HCT116 (cell line): ENCODE measurements at regions not wholly inside any gene's neighbourhood (a gene's known extent, or its start where the extent isn't known, plus 50 kb on each side); places are given as distances from the start of the nearest gene placed in this dataset.

Experiments
- ATAC-seq: fragments of 200-7000 bp; cut with Tn5 transposase; 2 replicates; pipeline ENCODE4 v1.9.1; 2020; ENCODE audit warnings: mild to moderate bottlenecking, moderate library complexity
- BruUV-seq: library from RNA; stranded (reverse); fragments of 400-500 nt; replicated peaks from 2 replicates; lab custom pipeline; 2021; lab: Mats Ljungman, UMichigan
- CTCF ChIA-PET: fragments of 300-600 bp; sonication (Branson Sonifier 250); formaldehyde crosslinking; loops from one replicate; lab custom pipeline; 2021; ENCODE audit warnings: antibody characterized with exemption; lab: Charles Lee
- POLR2A ChIA-PET: fragments of 300-600, 350-600 bp; sonication (Branson Sonifier 250); formaldehyde crosslinking; loops from one replicate; lab custom pipeline; 2021; ENCODE audit warnings: antibody characterized with exemption; lab: Charles Lee
- RAD21 ChIA-PET, 2 experiments: fragments of 300-600 bp; sonication (Branson Sonifier 250); formaldehyde crosslinking; loops; one replicate each; lab custom pipeline; 2023; ENCODE audit warnings: low total read pairs in 2 of 2; ENCODE audit not compliant: uncharacterized antibody in 2 of 2, unreplicated experiment in 2 of 2, low non-redundant PET in 1 of 2; lab: Charles Lee
- DNase-seq: peaks from one replicate; pipeline ENCODE4 v3.0.0-alpha.2; 2010; ENCODE audit warnings: low read depth, low spot score
- H2AFZ ChIP-seq: fragments of 200-600 bp; shearing (Covaris generic), sonication (generic); 2 replicates; pipeline ENCODE4 v1.6.1; 2017; ENCODE audit warnings: low read depth, mixed run types, mixed read lengths, antibody characterized with exemption, low read length; ENCODE audit not compliant: poor library complexity, severe bottlenecking
- H3K27ac ChIP-seq: 2 replicates; pipeline ENCODE4 v1.5.1; 2012; ENCODE audit warnings: low read depth, low read length
- H3K27me3 ChIP-seq: fragments of 200-600 bp; sonication (generic); 2 replicates; pipeline ENCODE4 v1.6.1; 2016; ENCODE audit warnings: mixed run types, low read length, mixed read lengths; ENCODE audit not compliant: insufficient read depth
- H3K36me3 ChIP-seq, 2 experiments: fragments of 200-500 bp in 1 of 2; fragments of 200-600 bp in 1 of 2; sonication (Bioruptor generic) in 1 of 2; sonication (generic) in 1 of 2; 2 replicates each; pipeline versions ENCODE4 v1.5.1 to v1.6.1; 2014 to 2016; ENCODE audit warnings: low read length in 2 of 2, inconsistent platforms in 1 of 2, mixed read lengths in 1 of 2, mixed run types in 1 of 2; ENCODE audit not compliant: insufficient read depth in 2 of 2, control insufficient read depth in 1 of 2
- H3K4me1 ChIP-seq, 2 experiments: fragments of 200-600 bp in 1 of 2; sonication (generic) in 1 of 2; 2 replicates each; pipeline versions ENCODE4 v1.5.1 to v1.6.1; 2012 to 2017; ENCODE audit warnings: low read length in 2 of 2, inconsistent platforms in 1 of 2, mild to moderate bottlenecking in 1 of 2, mixed read lengths in 1 of 2, mixed run types in 1 of 2, moderate library complexity in 1 of 2; ENCODE audit not compliant: insufficient read depth in 2 of 2, control insufficient read depth in 1 of 2
- H3K4me2 ChIP-seq: fragments of 200-600 bp; sonication (generic); 2 replicates; pipeline ENCODE4 v1.6.1; 2017; ENCODE audit warnings: mixed run types, low read length, mixed read lengths
- H3K4me3 ChIP-seq, 2 experiments: fragments of 200-600 bp in 1 of 2; sonication (generic) in 1 of 2; replicated peaks in 1 of 2; 2 replicates each; pipeline ENCODE4 v1.5.1; 2011 to 2016; ENCODE audit warnings: low read length in 2 of 2, control low read depth in 1 of 2, low read depth in 1 of 2, mild to moderate bottlenecking in 1 of 2, mixed read lengths in 1 of 2, mixed run types in 1 of 2
- H3K79me2 ChIP-seq: fragments of 200-600 bp; sonication (generic); 2 replicates; pipeline ENCODE4 v1.6.1; 2017; ENCODE audit warnings: mild to moderate bottlenecking, mixed run types, low read length, moderate library complexity, mixed read lengths; ENCODE audit not compliant: insufficient read depth
- H3K9ac ChIP-seq: fragments of 200-600 bp; sonication (generic); 2 replicates; pipeline ENCODE4 v1.6.1; 2016; ENCODE audit warnings: low read length, mixed read lengths
- H3K9me2 ChIP-seq: fragments of 200-600 bp; sonication (generic), shearing (Covaris generic); 2 replicates; pipeline ENCODE4 v1.6.1; 2017; ENCODE audit warnings: mixed run types, mild to moderate bottlenecking, moderate library complexity; ENCODE audit not compliant: insufficient read depth
- H3K9me3 ChIP-seq, 2 experiments: fragments of 200-500 bp in 1 of 2; fragments of 200-600 bp in 1 of 2; sonication (Bioruptor generic) in 1 of 2; sonication (generic) in 1 of 2; 2 replicates each; pipeline ENCODE4 v1.6.1; 2014 to 2017; ENCODE audit warnings: low read length in 2 of 2, mixed read lengths in 2 of 2, inconsistent platforms in 1 of 2, low read depth in 1 of 2, mild to moderate bottlenecking in 1 of 2, mixed run types in 1 of 2, moderate library complexity in 1 of 2; ENCODE audit not compliant: control insufficient read depth in 1 of 2, insufficient read depth in 1 of 2
- H4K20me1 ChIP-seq: fragments of 200-600 bp; sonication (generic), shearing (Covaris generic); 2 replicates; pipeline ENCODE4 v1.6.1; 2017; ENCODE audit warnings: mixed run types, mild to moderate bottlenecking, moderate library complexity; ENCODE audit not compliant: insufficient read depth
- CBX3 ChIP-seq: IDR thresholded peaks from 2 replicates; pipeline ENCODE4 v1.6.1; 2012; ENCODE audit warnings: low read depth
- CEBPB ChIP-seq: IDR thresholded peaks from 2 replicates; pipeline ENCODE4 v1.6.1; 2012; ENCODE audit warnings: low read depth
- CTCF ChIP-seq, 3 experiments: fragments of 200-600 bp in 1 of 3; sonication (generic) in 1 of 3; IDR thresholded peaks in 2 of 3; conservative IDR thresholded peaks in 1 of 3; 2 replicates each; pipeline ENCODE4 v1.5.1; 2012 to 2017; ENCODE audit warnings: low read depth in 2 of 3, low read length in 2 of 3, antibody characterized with exemption in 1 of 3, borderline replicate concordance in 1 of 3, control low read depth in 1 of 3, mild to moderate bottlenecking in 1 of 3, mixed read lengths in 1 of 3, mixed run types in 1 of 3, moderate library complexity in 1 of 3; ENCODE audit not compliant: insufficient read depth in 1 of 3
- EGR1 ChIP-seq: IDR thresholded peaks from 2 replicates; pipeline ENCODE4 v1.6.1; 2012; ENCODE audit warnings: low read depth
- FOSL1 ChIP-seq: IDR thresholded peaks from 2 replicates; pipeline ENCODE4 v1.6.1; 2012; ENCODE audit warnings: low read depth
- JUND ChIP-seq: IDR thresholded peaks from 2 replicates; pipeline ENCODE4 v1.6.1; 2012
- MAX ChIP-seq: IDR thresholded peaks from 2 replicates; pipeline ENCODE4 v1.6.1; 2012
- POLR2A ChIP-seq: IDR thresholded peaks from 2 replicates; pipeline ENCODE4 v1.7.0; 2011; ENCODE audit warnings: borderline replicate concordance; ENCODE audit not compliant: insufficient read depth, insufficient read length; ENCODE audit errors: extremely low read depth
- POLR2AphosphoS5 ChIP-seq: IDR thresholded peaks from 2 replicates; pipeline ENCODE4 v1.6.1; 2011; ENCODE audit warnings: mild to moderate bottlenecking, low read depth, low read length, moderate library complexity
- REST ChIP-seq: IDR thresholded peaks from 2 replicates; pipeline ENCODE4 v1.6.1; 2012; ENCODE audit warnings: low read depth
- SRF ChIP-seq: IDR thresholded peaks from 2 replicates; pipeline ENCODE4 v1.6.1; 2012; ENCODE audit warnings: low read depth
- TCF7L2 ChIP-seq: IDR thresholded peaks from 2 replicates; pipeline ENCODE4 v1.7.0; 2011; ENCODE audit warnings: borderline replicate concordance, inconsistent platforms; ENCODE audit not compliant: insufficient read depth, insufficient read length; ENCODE audit errors: extremely low read depth
- ZNF274 ChIP-seq: fragments of 200-500 bp; sonication (Bioruptor generic); IDR thresholded peaks from 2 replicates; pipeline ENCODE4 v1.6.1; 2014; ENCODE audit warnings: mild to moderate bottlenecking, low read depth, low read length, inconsistent platforms
- intact Hi-C: fragments of 100-400 bp; cut with micrococcal nuclease; formaldehyde crosslinking; loops from 2 replicates; pipeline ENCODE4 v1.10.0; 2022
- TF ChIP-seq, protein P1 (sequence below): IDR thresholded peaks from 2 replicates; pipeline ENCODE4 v1.6.1; 2012

DNA sequence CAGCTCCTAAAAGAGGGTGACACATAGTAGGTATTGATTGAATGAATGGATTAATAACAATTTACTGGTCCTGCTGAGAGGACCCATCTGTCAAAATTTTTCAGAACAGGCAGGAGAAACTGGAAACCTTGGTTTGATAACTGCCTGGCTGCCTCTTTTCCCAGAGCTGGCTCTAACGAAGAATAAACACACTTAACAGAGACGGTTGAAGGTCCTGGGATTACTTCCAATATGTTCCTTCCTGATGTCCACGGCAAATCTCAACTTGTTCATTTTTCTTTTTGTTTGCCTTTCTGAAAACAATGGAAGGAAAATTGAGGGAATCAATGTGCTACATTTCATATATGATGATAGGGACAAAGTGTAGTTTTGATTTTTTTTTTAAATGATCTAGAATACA, 76.5 kb upstream of the SYT13 start:
- ChIA-PET RAD21 (no interaction called here), POLR2A (no interaction called here), CTCF (interaction anchor here (1.0 kb wide), 1 partner anchor 9 kb away, joined by 3 read pairs; no protein-coding TSS in a partner anchor)
- Histone ChIP-seq H3K27me3 (peaks cover 56% of the 10 kb centered on the region; the same call in 1 of the 2 replicates), H2AFZ (no peak overlapping the region), H3K9ac (no peak overlapping the region), H3K9me3 (no peaks in the 10 kb centered on the region), H3K27ac (no peak overlapping the region), H3K4me2 (no peak overlapping the region), H4K20me1 (no peaks in the 10 kb centered on the region), H3K4me1 (no peaks in the 10 kb centered on the region), H3K36me3 (no peaks in the 10 kb centered on the region), H3K9me2 (no peaks in the 10 kb centered on the region), H3K79me2 (no peaks in the 10 kb centered on the region), H3K4me3 (no peak overlapping the region)
- no peak for DNase-seq
- ATAC-seq: no peak
- intact Hi-C loops: no loop called here
- BruUV-seq: no TSS peak
- TF ChIP-seq, protein P1, sequence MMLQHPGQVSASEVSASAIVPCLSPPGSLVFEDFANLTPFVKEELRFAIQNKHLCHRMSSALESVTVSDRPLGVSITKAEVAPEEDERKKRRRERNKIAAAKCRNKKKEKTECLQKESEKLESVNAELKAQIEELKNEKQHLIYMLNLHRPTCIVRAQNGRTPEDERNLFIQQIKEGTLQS: no peak
- TF ChIP-seq CBX3 (no peak), SRF (no peak), REST (no peak), EGR1 (no peak), POLR2AphosphoS5 (no peak), CEBPB (no peak)

- TF ChIP-seq POLR2A (no peak), ZNF274 (no peak), CTCF (IDR thresholded peaks at IDR 0.05 in 2 of 3, conservative IDR thresholded peaks at IDR 0.05 in 1 of 3; ENCODE audit: borderline replicate concordance in 1 of 3, insufficient read depth in 1 of 3, low read depth in 2 of 3, low read length in 2 of 3) (no peak), TCF7L2 (no peak), FOSL1 (no peak), JUND (no peak), MAX (no peak), SRF (no peak)
- H3K9me3 ChIP-seq: no peaks in the 10 kb centered on the region
These were observed 75.4 kb upstream of the SYT13 start for GRCh38 chr11:45361551-45361950.

More at GRCh38 chr11:45361551-45361950, 75.4 kb upstream of the SYT13 start:
- ATAC-seq (no peak), DNase-seq (no peak)
- ChIA-PET POLR2A (no interaction called here), RAD21 (no interaction called here), CTCF (interaction anchor here (0.9 to 2.5 kb wide), 3 partner anchors 9 to 410 kb away, joined by 7 to 13 read pairs (median 9); no protein-coding TSS in a partner anchor)
- Histone ChIP-seq H2AFZ (no peak overlapping the region), H3K79me2 (no peaks in the 10 kb centered on the region), H3K9ac (no peak overlapping the region), H3K4me2 (no peak overlapping the region), H3K27ac (no peak overlapping the region), H3K4me1 (no peaks in the 10 kb centered on the region), H3K27me3 (peaks cover 67% of the 10 kb centered on the region), H3K4me3 (no peak overlapping the region), H3K9me2 (no peaks in the 10 kb centered on the region), H3K36me3 (no peaks in the 10 kb centered on the region), H4K20me1 (no peaks in the 10 kb centered on the region)
- BruUV-seq: no TSS peak
- intact Hi-C loops: no loop called here
